ENCODE measurements at regions not wholly inside any gene's neighbourhood (a gene's known extent, or its start where the extent isn't known, plus 50 kb on each side); places are given as distances from the start of the nearest gene placed in this dataset.

DNA sequence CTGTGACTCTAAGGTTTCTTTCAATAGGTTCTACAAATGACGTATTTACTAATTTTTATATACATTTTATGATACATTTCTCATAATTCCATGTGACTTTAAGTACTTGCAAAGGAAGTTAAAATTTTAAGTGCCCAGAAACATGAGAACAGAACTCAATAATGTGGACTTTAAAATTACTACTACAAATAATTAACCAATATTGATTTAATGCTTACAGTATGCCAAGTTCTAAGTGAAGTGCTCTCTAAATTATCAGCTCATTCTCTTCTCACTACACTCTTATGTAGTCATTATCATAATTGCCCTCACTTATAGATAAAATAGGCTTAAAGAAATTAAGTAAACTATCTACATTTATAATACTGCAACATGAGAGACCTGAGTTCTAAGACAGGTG, 1690.7 kb upstream of the CDH9 start:
- TF ChIP-seq POLR2A (IDR thresholded peaks at IDR 0.05) = no peak
- TF ChIP-seq, protein P1, sequence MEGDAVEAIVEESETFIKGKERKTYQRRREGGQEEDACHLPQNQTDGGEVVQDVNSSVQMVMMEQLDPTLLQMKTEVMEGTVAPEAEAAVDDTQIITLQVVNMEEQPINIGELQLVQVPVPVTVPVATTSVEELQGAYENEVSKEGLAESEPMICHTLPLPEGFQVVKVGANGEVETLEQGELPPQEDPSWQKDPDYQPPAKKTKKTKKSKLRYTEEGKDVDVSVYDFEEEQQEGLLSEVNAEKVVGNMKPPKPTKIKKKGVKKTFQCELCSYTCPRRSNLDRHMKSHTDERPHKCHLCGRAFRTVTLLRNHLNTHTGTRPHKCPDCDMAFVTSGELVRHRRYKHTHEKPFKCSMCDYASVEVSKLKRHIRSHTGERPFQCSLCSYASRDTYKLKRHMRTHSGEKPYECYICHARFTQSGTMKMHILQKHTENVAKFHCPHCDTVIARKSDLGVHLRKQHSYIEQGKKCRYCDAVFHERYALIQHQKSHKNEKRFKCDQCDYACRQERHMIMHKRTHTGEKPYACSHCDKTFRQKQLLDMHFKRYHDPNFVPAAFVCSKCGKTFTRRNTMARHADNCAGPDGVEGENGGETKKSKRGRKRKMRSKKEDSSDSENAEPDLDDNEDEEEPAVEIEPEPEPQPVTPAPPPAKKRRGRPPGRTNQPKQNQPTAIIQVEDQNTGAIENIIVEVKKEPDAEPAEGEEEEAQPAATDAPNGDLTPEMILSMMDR (IDR thresholded peaks at IDR 0.05) = no peak

All from prostate gland (tissue), 2 donors.